ENCODE measurements at regions not wholly inside any gene's neighbourhood (a gene's known extent, or its start where the extent isn't known, plus 50 kb on each side); places are given as distances from the start of the nearest gene placed in this dataset.

DNA sequence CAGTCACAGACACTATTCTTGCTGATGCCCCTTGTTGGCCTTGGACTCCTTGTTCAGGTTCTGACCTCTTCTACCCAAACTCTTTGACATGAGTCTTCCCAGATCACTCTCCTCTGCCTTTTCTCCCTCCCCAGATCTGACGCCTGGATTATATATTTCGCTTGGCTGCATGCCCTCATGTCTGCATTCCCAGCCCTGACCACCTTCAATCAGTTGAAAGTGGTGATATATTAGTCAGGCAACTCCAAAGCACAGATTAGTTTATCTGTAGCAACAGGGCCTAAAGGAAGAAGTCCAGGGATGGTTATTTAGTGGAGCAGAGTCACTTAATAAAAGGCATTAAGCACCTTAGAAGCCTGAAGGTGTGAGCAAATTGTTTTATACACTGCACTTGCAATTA, 110.0 kb upstream of the GUCA2B start:
- ATAC-seq (no peak), DNase-seq (no peak)
- Mint-ChIP-seq H3K4me3 (no peak overlapping the region), H3K9me3 (no peaks in the 10 kb centered on the region), H3K36me3 (ENCODE audit: insufficient read depth) (no peaks in the 10 kb centered on the region), H3K4me1 (ENCODE audit: low read depth) (no peaks in the 10 kb centered on the region), H3K27me3 (ENCODE audit: low read depth) (peaks cover 5% of the 10 kb centered on the region)

DNA sequence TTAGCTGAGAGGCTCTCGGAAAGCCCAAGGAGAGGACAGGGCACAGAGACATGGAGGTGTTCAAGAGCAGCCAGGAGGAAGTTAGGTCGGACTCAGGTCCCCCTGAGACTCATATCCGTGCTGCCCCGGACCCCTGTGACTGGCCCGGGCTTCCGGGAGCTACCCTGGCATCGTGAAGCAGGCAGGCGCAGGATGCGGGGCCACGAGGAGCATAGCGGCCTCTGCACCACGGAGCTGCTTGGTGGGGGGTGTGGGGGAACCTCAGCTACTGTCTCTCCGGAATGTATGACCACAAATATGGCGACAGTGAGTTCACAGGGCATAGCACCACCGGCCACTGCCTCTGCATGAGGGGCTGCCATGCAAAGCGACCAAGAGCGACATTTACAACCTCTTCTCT, 112.2 kb upstream of the GUCA2B start:
- Mint-ChIP-seq H3K4me1 (ENCODE audit: low read depth) (peaks cover 3% of the 10 kb centered on the region), H3K27me3 (ENCODE audit: low read depth) (peaks cover 5% of the 10 kb centered on the region), H3K36me3 (ENCODE audit: insufficient read depth) (no peaks in the 10 kb centered on the region)

DNA sequence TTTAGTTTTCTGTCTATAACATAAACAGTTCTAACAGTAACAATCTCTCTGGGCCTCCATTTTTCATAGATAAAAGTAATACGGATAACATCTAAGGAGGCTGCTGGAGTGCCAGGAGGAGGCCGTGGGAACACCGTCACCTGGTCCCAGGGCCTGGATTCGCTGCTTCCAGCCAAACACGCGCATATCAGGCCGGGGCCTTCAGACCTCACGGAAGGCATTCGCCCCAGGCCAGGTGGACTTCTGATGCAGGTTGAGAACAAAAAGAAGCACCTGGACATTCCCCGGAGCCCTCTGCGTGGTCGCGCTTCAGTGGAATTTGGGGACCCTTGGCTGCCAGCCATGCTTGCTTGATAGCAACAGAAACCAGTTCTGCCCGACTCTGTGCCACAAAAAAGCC, 113.1 kb upstream of the GUCA2B start:
- Mint-ChIP-seq H3K36me3 (ENCODE audit: insufficient read depth) (no peaks in the 10 kb centered on the region), H3K4me1 (ENCODE audit: low read depth) (peaks cover 4% of the 10 kb centered on the region), H3K9me3 (no peaks in the 10 kb centered on the region), H3K27me3 (ENCODE audit: low read depth) (peaks cover 2% of the 10 kb centered on the region), H3K4me3 (no peak overlapping the region)
- ATAC-seq: no peak
- no peak for DNase-seq

More for the DNA sequence above, 112.2 kb upstream of the GUCA2B start:
- ATAC-seq: no peak
- H3K4me3 Mint-ChIP-seq: no peak overlapping the region
- DNase-seq: no peak
- H3K9me3 Mint-ChIP-seq: no peaks in the 10 kb centered on the region

DNA sequence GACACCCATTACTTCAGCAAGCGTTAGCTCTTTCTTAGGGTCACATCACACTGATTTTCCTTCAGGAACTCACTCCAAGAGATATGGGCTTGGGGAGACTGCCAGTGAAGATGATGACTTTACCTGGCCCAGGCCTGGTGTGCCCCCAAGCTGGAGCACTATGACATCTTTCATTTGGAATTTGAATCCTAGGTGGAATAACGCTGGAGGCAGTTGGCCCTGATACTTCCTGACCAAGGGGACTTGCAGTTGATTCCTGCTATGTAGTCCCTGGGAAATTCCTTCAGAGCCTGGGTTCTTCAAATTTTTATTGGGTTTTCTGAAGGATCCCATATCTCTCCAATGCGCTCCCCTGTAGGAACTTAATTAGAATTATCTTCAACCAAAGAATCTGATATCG, 114.9 kb upstream of the GUCA2B start:
- Mint-ChIP-seq H3K27me3 (ENCODE audit: low read depth) (no peaks in the 10 kb centered on the region), H3K4me1 (ENCODE audit: low read depth) (peaks cover 21% of the 10 kb centered on the region), H3K4me3 (no peak overlapping the region), H3K36me3 (ENCODE audit: insufficient read depth) (no peaks in the 10 kb centered on the region), H3K9me3 (no peaks in the 10 kb centered on the region)
- ATAC-seq: no peak
- no peak for DNase-seq

DNA sequence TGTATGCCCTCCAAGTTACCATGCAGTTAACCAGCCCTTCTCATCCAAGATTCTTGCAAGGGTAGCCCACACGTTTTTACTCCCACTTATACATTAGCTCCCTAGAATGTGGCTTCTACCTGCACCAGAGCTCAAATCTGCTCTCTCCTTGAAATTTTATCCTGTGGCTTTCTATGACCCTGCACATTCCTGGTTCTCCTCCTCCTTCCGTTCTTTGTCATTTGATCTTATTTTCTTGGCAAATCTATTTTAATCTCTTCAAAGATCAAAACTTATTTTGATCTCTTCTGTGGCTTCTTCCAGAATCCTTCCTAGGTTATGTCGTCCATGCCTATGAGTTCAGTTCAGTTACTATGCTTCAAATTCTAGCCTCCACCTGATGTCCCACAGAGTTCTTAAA, 115.6 kb upstream of the GUCA2B start:
- Mint-ChIP-seq H3K36me3 (ENCODE audit: insufficient read depth) (no peaks in the 10 kb centered on the region), H3K27me3 (ENCODE audit: low read depth) (no peaks in the 10 kb centered on the region), H3K4me3 (no peak overlapping the region), H3K9me3 (no peaks in the 10 kb centered on the region), H3K4me1 (ENCODE audit: low read depth) (peaks cover 28% of the 10 kb centered on the region)
- DNase-seq (no peak), ATAC-seq (no peak)

DNA sequence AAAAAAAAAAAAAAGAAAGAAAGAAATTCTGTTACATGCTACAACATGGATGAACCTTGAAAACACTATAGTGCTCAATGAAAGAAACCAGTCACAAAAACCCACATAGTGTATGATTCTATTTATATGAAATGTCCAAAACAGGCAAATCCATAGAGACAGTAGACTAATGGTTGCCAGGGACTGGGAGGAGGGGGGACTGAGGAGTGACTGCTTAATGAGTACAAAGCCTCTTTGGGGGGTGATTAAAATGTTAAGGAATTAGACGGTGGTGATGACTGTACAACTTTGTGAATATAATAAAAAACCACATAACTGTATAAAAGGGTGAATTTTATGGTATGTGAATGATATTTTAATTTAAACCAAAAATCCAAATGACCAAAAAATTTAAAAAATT, 116.0 kb upstream of the GUCA2B start:
- Mint-ChIP-seq H3K4me3 (no peak overlapping the region), H3K27me3 (ENCODE audit: low read depth) (no peaks in the 10 kb centered on the region), H3K9me3 (no peaks in the 10 kb centered on the region), H3K4me1 (ENCODE audit: low read depth) (peaks cover 31% of the 10 kb centered on the region), H3K36me3 (ENCODE audit: insufficient read depth) (no peaks in the 10 kb centered on the region)
- ATAC-seq (no peak), DNase-seq (no peak)

DNA sequence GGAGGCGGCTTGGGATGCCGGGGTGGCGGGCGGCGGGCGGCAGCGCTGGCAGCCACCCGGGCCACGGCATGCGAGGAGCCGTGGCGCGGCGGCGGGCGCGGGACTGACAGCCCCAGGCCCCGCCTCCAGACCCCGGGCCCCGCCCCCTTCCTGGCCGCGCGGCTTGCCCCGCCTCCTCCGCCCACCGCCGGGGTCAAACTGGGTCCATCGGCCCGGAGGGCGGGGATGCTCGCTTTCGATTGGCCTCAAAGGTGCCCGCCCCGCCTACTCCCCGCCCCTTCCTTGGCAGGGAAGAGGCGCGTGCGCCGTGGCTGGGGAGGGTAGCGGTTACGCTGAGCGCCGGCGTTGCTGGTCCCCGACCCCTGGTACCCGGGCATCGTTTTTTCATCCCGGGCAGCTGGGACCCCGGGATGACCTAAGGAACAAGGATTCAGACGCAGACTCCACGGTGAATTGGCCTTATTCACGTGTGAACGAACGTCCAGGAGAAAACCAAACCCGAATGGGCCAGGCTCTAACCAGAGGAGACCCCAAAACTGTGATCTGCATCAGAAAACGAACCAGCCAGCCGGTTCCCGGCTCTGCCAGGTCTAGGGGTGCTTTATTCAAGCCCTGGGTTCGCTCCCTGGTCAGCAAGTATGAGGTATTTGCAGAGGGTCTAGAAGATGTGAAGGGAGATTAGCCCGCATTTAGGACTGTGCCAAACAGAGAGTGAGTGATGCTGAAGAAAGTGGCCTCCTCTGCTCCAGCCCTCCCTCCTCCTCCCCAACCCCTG, 117.2 kb upstream of the GUCA2B start:
- ATAC-seq (peak; percentile 91), DNase-seq (peak; percentile 99)
- Mint-ChIP-seq H3K9me3 (no peaks in the 10 kb centered on the region), H3K27me3 (ENCODE audit: low read depth) (no peaks in the 10 kb centered on the region), H3K4me1 (ENCODE audit: low read depth) (peaks cover 42% of the 10 kb centered on the region), H3K36me3 (ENCODE audit: insufficient read depth) (no peaks in the 10 kb centered on the region), H3K4me3 (peak overlapping the region; percentile 82)

DNA sequence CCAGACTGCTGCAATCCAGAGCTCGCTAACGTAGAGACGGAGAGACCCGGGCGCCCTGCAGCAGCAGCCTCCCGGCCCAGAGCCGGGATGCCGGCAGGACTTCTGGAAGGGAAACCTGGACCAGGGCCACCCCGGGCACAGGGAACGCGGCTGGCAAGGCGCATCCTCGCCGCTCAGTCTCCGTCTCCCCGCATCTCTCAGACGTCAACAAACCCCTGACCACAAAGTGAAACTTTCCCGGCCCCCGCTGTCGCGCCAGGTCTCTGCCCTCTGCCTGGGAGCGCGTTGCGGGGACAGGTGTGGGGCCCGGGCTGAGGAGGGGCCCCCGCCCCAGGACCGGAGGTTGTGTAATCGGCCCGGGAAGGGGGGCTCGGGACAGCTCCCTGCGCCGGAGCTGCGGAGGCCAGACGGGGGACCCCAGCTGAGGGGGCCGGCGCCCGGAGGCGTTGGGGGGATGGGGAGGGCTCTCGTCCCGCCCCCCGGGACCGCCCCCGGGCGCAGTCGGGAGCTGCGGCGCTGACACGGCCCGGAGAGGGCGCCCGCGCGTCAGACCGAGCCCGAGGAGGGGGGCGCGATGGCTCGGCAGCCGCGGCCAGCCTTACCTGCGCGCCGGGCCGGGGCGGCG, 116.6 kb upstream of the HIVEP3 start:
- H3K36me3 Mint-ChIP-seq (ENCODE audit: insufficient read depth): no peaks in the 10 kb centered on the region
- DNase-seq (no peak), ATAC-seq (peak; percentile 80 to 81)
- peaks cover 45% of the 10 kb centered on the region for H3K4me1 Mint-ChIP-seq (ENCODE audit: low read depth)
- H3K9me3 Mint-ChIP-seq: no peaks in the 10 kb centered on the region
- peak overlapping the region; percentile 79 for H3K4me3 Mint-ChIP-seq
- H3K27me3 Mint-ChIP-seq (ENCODE audit: low read depth): no peaks in the 10 kb centered on the region

DNA sequence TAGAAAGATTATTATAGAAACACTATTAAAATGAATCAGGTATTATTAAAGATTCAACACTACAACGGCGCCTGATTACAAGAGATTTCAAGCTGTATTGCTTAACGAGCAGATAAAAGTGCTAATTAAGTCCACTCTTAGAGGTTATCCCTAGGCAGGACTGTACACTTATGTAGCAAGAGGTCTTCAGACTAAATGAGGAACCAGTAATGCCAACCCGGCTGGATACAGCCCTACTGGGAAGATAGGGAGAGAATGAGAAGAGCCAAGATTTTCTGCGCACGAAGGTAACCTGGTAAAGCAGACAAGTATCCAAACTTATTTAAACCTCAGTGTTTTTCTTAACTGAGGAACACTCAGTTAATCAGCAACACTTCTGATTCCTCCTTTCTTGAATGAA, 115.7 kb upstream of the HIVEP3 start:
- H3K4me1 Mint-ChIP-seq (ENCODE audit: low read depth): peaks cover 45% of the 10 kb centered on the region
- peak overlapping the region; percentile 79 for H3K4me3 Mint-ChIP-seq

DNA sequence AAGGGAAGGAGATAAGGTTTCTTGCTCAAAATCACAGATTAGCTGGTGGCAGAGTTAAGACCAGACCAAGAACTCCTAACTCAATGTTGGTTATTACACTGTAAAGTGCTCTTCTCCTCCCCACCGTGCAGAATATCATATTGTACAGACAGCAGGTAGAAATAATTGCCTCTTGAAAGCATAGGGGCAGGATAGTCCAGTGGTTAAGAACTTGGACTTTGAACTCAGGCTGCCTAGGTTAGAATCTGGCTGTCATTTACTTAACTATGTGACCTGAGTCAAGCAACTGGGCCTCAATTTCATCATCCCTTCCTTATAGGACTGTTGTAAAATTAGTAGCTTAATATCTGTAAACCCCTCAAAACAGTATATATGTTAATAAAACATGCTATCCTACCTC, 114.9 kb upstream of the HIVEP3 start:
- ATAC-seq (no peak), DNase-seq (no peak)
- no peak overlapping the region for H3K4me3 Mint-ChIP-seq
- peaks cover 45% of the 10 kb centered on the region for H3K4me1 Mint-ChIP-seq (ENCODE audit: low read depth)
- no peaks in the 10 kb centered on the region for H3K27me3 Mint-ChIP-seq (ENCODE audit: low read depth)
- no peaks in the 10 kb centered on the region for H3K9me3 Mint-ChIP-seq
- H3K36me3 Mint-ChIP-seq (ENCODE audit: insufficient read depth): no peaks in the 10 kb centered on the region

More for the DNA sequence above, 115.7 kb upstream of the HIVEP3 start:
- H3K9me3 Mint-ChIP-seq: no peaks in the 10 kb centered on the region
- H3K36me3 Mint-ChIP-seq (ENCODE audit: insufficient read depth): no peaks in the 10 kb centered on the region
- ATAC-seq (no peak), DNase-seq (no peak)
- no peaks in the 10 kb centered on the region for H3K27me3 Mint-ChIP-seq (ENCODE audit: low read depth)

DNA sequence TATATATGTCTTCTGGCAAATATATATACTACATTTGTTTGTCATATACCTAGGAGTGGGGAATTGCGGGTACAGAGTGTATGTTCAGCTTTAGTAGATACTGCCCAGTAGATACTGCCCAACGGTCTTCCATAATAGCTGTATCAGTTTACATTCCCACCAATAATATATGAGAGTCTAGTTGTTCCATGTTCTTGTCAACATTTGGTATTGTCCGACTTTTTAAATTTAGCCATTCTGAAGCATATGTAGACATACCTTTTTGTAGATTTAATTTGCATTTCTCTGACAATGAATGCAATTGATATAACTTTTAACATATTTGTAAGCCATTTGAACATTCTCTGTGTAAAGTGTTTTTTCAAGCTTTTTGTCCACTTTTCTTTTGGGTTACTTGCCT, 99.0 kb upstream of the HIVEP3 start:
- Mint-ChIP-seq H3K36me3 (ENCODE audit: insufficient read depth) (no peaks in the 10 kb centered on the region), H3K4me3 (no peak overlapping the region), H3K4me1 (ENCODE audit: low read depth) (peaks cover 36% of the 10 kb centered on the region), H3K27me3 (ENCODE audit: low read depth) (no peaks in the 10 kb centered on the region), H3K9me3 (no peaks in the 10 kb centered on the region)
- DNase-seq (no peak), ATAC-seq (no peak)

DNA sequence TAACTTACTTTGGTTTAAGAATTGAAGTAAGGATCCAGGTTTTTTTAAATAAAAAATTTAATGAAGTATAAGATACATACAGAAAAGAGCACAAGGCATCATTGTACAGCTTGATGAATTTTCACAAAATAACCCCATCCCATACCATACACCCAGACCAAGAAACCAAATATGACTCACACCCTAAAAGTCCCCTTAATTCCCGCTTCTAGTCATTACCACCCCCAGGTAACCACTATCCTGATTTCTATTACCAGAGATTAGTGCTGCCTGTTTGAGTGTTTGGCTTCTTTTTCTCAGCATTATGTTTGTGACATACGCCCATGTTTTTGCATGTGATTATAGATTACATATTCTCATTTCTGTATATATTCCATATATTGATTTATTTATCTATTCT, 98.5 kb upstream of the HIVEP3 start:
- peaks cover 36% of the 10 kb centered on the region for H3K4me1 Mint-ChIP-seq (ENCODE audit: low read depth)
- no peaks in the 10 kb centered on the region for H3K9me3 Mint-ChIP-seq
- DNase-seq: no peak
- no peaks in the 10 kb centered on the region for H3K36me3 Mint-ChIP-seq (ENCODE audit: insufficient read depth)
- H3K4me3 Mint-ChIP-seq: no peak overlapping the region
- no peaks in the 10 kb centered on the region for H3K27me3 Mint-ChIP-seq (ENCODE audit: low read depth)
- ATAC-seq: peak; percentile 99

DNA sequence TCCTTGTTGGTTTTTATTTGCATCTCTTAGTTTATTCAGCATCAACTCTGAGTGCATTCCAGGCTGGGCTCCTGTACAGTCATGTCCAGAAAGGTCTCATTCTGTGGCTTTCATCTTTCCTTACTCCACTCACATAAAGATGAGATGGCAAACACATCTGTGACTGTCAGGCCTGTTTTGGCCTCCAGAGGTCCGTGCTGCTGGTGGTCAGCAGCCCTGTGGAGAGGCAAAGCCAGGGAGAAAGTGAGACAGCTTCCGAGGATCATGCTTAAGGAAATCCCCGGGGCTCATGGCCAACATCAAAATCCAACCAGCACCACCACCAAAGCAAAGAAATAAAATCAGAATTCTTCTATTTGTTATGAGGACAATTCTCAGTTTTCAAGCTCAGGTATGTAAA, 96.1 kb upstream of the HIVEP3 start:
- Mint-ChIP-seq H3K4me3 (no peak overlapping the region), H3K9me3 (no peaks in the 10 kb centered on the region), H3K4me1 (ENCODE audit: low read depth) (peaks cover 46% of the 10 kb centered on the region), H3K36me3 (ENCODE audit: insufficient read depth) (no peaks in the 10 kb centered on the region), H3K27me3 (ENCODE audit: low read depth) (no peaks in the 10 kb centered on the region)
- DNase-seq (no peak), ATAC-seq (no peak)

DNA sequence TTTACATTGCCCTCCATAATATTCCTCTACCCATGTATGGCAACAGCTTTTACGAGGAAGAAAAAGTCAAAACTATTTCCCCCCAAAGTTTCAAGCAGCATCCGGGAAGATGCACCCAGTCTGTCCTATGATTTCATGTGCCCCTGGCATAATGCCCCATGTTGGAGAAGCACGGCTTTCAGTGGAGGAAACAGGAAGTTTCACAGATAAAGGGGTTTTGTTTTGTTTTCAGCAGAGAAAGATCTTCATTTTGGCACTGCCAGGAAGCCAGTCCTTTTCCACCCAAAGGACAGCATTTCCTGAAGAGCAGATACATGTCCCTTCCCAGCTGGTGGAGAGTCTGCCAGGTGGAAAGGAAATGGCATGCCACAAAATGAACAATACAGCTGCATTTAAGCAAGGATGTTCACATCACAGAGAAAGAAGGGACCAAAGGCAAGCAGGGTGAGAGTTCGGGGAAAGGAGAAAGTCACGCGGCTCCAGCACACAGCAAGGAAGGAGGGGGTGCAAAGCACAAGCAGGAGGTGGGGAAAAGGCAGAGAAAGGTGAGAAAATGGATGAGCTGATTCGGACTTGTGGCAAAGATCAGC, 95.3 kb upstream of the HIVEP3 start:
- Mint-ChIP-seq H3K36me3 (ENCODE audit: insufficient read depth) (no peaks in the 10 kb centered on the region), H3K9me3 (no peaks in the 10 kb centered on the region), H3K4me1 (ENCODE audit: low read depth) (peaks cover 54% of the 10 kb centered on the region), H3K4me3 (peak overlapping the region; percentile 63), H3K27me3 (ENCODE audit: low read depth) (no peaks in the 10 kb centered on the region)
- no peak for DNase-seq
- ATAC-seq: no peak

DNA sequence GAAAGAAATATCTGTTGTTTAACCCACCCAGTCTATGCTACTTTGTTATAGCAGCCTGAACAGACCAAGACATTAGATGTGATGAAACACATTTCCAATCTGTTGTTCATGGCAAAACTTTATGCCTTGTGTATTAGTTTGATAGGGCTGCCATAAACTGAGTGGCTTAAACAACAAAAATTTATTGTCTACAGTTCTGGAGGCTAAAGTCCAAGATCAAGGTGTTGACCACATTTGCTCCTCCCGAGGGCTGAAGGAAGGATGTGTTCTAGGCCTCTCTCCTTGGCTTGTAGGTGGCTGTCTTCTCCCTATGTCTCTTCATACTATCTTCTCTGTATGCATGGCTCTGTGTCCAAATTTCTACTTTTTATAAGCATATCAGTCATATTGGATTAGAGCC, 94.1 kb upstream of the HIVEP3 start:
- DNase-seq: no peak
- Mint-ChIP-seq H3K27me3 (ENCODE audit: low read depth) (no peaks in the 10 kb centered on the region), H3K4me1 (ENCODE audit: low read depth) (peaks cover 53% of the 10 kb centered on the region), H3K4me3 (no peak overlapping the region), H3K36me3 (ENCODE audit: insufficient read depth) (no peaks in the 10 kb centered on the region), H3K9me3 (no peaks in the 10 kb centered on the region)
- no peak for ATAC-seq
